GM23338 (cell line): ENCODE measurements at regions not wholly inside any gene's neighbourhood (a gene's known extent, or its start where the extent isn't known, plus 50 kb on each side); places are given as distances from the start of the nearest gene placed in this dataset.

Source experiments
- ATAC-seq: fragments of 200-7000 bp; cut with Tn5 transposase; 3 replicates; pipeline ENCODE4 v1.9.1; 2020
- DNase-seq: peaks from one replicate; pipeline ENCODE4 v3.0.0-alpha.2; 2015; ENCODE audit warnings: low spot score
- H2AFZ ChIP-seq: fragments of 200-600 bp; sonication (generic); 2 replicates; pipeline ENCODE4 v1.8.0; 2016; ENCODE audit warnings: antibody characterized with exemption, mild to moderate bottlenecking, moderate library complexity
- H3F3A ChIP-seq: fragments of 200-600 bp; sonication (generic); replicated peaks from 2 replicates; pipeline ENCODE4 v1.8.0; 2017; ENCODE audit warnings: antibody characterized with exemption, mixed run types, low read depth
- H3K27ac ChIP-seq: fragments of 200-600 bp; sonication (generic); 2 replicates; pipeline ENCODE4 v1.6.1; 2016; ENCODE audit warnings: low read depth
- H3K27me3 ChIP-seq: fragments of 200-600 bp; sonication (generic); 2 replicates; pipeline ENCODE4 v1.8.0; 2016; ENCODE audit warnings: mild to moderate bottlenecking, mixed run types, moderate library complexity; ENCODE audit not compliant: insufficient read depth
- H3K36me3 ChIP-seq: fragments of 200-600 bp; sonication (generic); 2 replicates; pipeline ENCODE4 v1.8.0; 2016; ENCODE audit warnings: mild to moderate bottlenecking; ENCODE audit not compliant: insufficient read depth
- H3K4me1 ChIP-seq: fragments of 200-600 bp; sonication (generic); 2 replicates; pipeline ENCODE4 v1.8.0; 2016; ENCODE audit warnings: mild to moderate bottlenecking, moderate library complexity; ENCODE audit not compliant: insufficient read depth
- H3K4me2 ChIP-seq: fragments of 200-600 bp; sonication (generic); 2 replicates; pipeline ENCODE4 v1.7.1; 2017; ENCODE audit warnings: mixed run types
- H3K4me3 ChIP-seq: fragments of 200-600 bp; sonication (generic); 2 replicates; pipeline ENCODE4 v1.6.1; 2016; ENCODE audit warnings: mixed run types
- H3K79me2 ChIP-seq: fragments of 200-600 bp; sonication (generic); replicated peaks from 2 replicates; pipeline ENCODE4 v1.8.0; 2017; ENCODE audit warnings: mild to moderate bottlenecking; ENCODE audit not compliant: insufficient read depth
- H3K9me2 ChIP-seq: fragments of 200-600 bp; sonication (generic); 2 replicates; pipeline ENCODE4 v1.8.0; 2017; ENCODE audit not compliant: insufficient read depth
- H4K20me1 ChIP-seq: fragments of 200-600 bp; sonication (generic); replicated peaks from 2 replicates; pipeline ENCODE4 v1.8.0; 2017; ENCODE audit warnings: mild to moderate bottlenecking; ENCODE audit not compliant: insufficient read depth
- H3K27ac Mint-ChIP-seq: 2 replicates; pipeline ENCODE4 v1.8.0; 2020; ENCODE audit warnings: inconsistent platforms, mild to moderate bottlenecking, moderate library complexity, mixed read lengths
- H3K27me3 Mint-ChIP-seq: 3 replicates; pipeline ENCODE4 v1.8.0; 2022; ENCODE audit warnings: low read depth, mild to moderate bottlenecking, moderate library complexity, mixed read lengths, inconsistent platforms; ENCODE audit not compliant: insufficient read depth, poor library complexity
- H3K36me3 Mint-ChIP-seq: 3 replicates; pipeline ENCODE4 v1.8.0; 2021; ENCODE audit warnings: low read depth, mild to moderate bottlenecking, inconsistent platforms, moderate library complexity, mixed read lengths
- H3K4me1 Mint-ChIP-seq: 3 replicates; pipeline ENCODE4 v1.8.0; 2020; ENCODE audit warnings: mild to moderate bottlenecking, inconsistent platforms, mixed read lengths
- H3K4me3 Mint-ChIP-seq: 3 replicates; pipeline ENCODE4 v1.8.0; 2021; ENCODE audit warnings: moderate library complexity, mild to moderate bottlenecking, inconsistent platforms, mixed read lengths
- H3K9me3 Mint-ChIP-seq: 3 replicates; pipeline ENCODE4 v1.8.0; 2020; ENCODE audit warnings: moderate library complexity, mild to moderate bottlenecking, inconsistent platforms, mixed read lengths
- CREB1 ChIP-seq: fragments of 250-450 bp; sonication (Bioruptor Pico); IDR thresholded peaks from 2 replicates; pipeline ENCODE4 v1.5.0; 2020; ENCODE audit warnings: low read depth, mild to moderate bottlenecking, moderate library complexity
- ETS1 ChIP-seq: IDR thresholded peaks from 2 replicates; pipeline ENCODE4 v1.6.1; 2016; ENCODE audit warnings: antibody characterized with exemption
- EZH2 ChIP-seq: fragments of 200-600 bp; sonication (generic); IDR thresholded peaks from one replicate; pipeline ENCODE4 v1.8.0; 2017; ENCODE audit warnings: antibody characterized with exemption, mild to moderate bottlenecking, low read depth; ENCODE audit not compliant: unreplicated experiment
- EZH2phosphoT487 ChIP-seq: fragments of 200-600 bp; sonication (generic); IDR thresholded peaks from one replicate; pipeline ENCODE4 v1.8.1; 2018; ENCODE audit warnings: antibody characterized with exemption; ENCODE audit not compliant: unreplicated experiment
- JUNB ChIP-seq: IDR thresholded peaks from one replicate; pipeline ENCODE4 v1.6.1; 2016; ENCODE audit warnings: antibody characterized with exemption; ENCODE audit not compliant: unreplicated experiment
- NANOG ChIP-seq: IDR thresholded peaks from 2 replicates; pipeline ENCODE4 v1.6.1; 2016; ENCODE audit warnings: antibody characterized with exemption, borderline replicate concordance
- POLR2AphosphoS5 ChIP-seq: IDR thresholded peaks from 2 replicates; pipeline ENCODE4 v1.6.1; 2016; ENCODE audit warnings: antibody characterized with exemption, low read depth
- REST ChIP-seq: IDR thresholded peaks from one replicate; pipeline ENCODE4 v1.6.1; 2018; ENCODE audit warnings: antibody characterized with exemption; ENCODE audit not compliant: unreplicated experiment
- STAT1 ChIP-seq: IDR thresholded peaks from one replicate; pipeline ENCODE4 v1.6.1; 2016; ENCODE audit warnings: antibody characterized with exemption; ENCODE audit not compliant: unreplicated experiment
- ZNF114 ChIP-seq: fragments of 250-450 bp; sonication (Bioruptor Pico); IDR thresholded peaks from 2 replicates; pipeline ENCODE4 v1.5.0; 2020; ENCODE audit warnings: mild to moderate bottlenecking, moderate library complexity
- ZNF331 ChIP-seq: fragments of 250-450 bp; sonication (Bioruptor Pico); IDR thresholded peaks from 2 replicates; pipeline ENCODE4 v1.5.0; 2020; ENCODE audit warnings: low read depth, mild to moderate bottlenecking, moderate library complexity
- ZNF462 ChIP-seq: fragments of 250-450 bp; sonication (Bioruptor Pico); IDR thresholded peaks from 2 replicates; pipeline ENCODE4 v1.5.0; 2020; ENCODE audit warnings: mild to moderate bottlenecking, moderate library complexity
- TF ChIP-seq, protein P1 (sequence below), 2 experiments: fragments of 200-600 bp in 1 of 2; sonication (generic) in 1 of 2; conservative IDR thresholded peaks; 2 replicates each; pipeline versions ENCODE4 v1.5.1 to v1.6.1; 2016 to 2017; ENCODE audit warnings: antibody characterized with exemption in 2 of 2, low read depth in 2 of 2, mild to moderate bottlenecking in 2 of 2, moderate library complexity in 1 of 2

GRCh38 chr5:89901983-89902382 lies 507.6 kb downstream of the CETN3 start:
- TF ChIP-seq ETS1, result no peak
- no peak for TF ChIP-seq EZH2
- TF ChIP-seq ZNF114 (CRISPR knock-in tag), result no peak
- TF ChIP-seq REST, result no peak
- TF ChIP-seq EZH2phosphoT487, result no peak
- TF ChIP-seq POLR2AphosphoS5, result no peak
- no peak for TF ChIP-seq CREB1 (CRISPR knock-in tag)
- no peak for TF ChIP-seq STAT1
- TF ChIP-seq NANOG, result no peak
- no peak for TF ChIP-seq ZNF462
- TF ChIP-seq ZNF331 (CRISPR knock-in tag), result no peak
- TF ChIP-seq, protein P1, sequence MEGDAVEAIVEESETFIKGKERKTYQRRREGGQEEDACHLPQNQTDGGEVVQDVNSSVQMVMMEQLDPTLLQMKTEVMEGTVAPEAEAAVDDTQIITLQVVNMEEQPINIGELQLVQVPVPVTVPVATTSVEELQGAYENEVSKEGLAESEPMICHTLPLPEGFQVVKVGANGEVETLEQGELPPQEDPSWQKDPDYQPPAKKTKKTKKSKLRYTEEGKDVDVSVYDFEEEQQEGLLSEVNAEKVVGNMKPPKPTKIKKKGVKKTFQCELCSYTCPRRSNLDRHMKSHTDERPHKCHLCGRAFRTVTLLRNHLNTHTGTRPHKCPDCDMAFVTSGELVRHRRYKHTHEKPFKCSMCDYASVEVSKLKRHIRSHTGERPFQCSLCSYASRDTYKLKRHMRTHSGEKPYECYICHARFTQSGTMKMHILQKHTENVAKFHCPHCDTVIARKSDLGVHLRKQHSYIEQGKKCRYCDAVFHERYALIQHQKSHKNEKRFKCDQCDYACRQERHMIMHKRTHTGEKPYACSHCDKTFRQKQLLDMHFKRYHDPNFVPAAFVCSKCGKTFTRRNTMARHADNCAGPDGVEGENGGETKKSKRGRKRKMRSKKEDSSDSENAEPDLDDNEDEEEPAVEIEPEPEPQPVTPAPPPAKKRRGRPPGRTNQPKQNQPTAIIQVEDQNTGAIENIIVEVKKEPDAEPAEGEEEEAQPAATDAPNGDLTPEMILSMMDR (conservative IDR thresholded peaks at IDR 0.05; ENCODE audit: low read depth in 2 of 2), result no peak
- no peak for TF ChIP-seq JUNB

More at GRCh38 chr5:89901983-89902382, 507.6 kb downstream of the CETN3 start:
- Histone ChIP-seq H3K4me3 (no peak overlapping the region), H3K4me1 (no peaks in the 10 kb centered on the region), H3K36me3 (no peaks in the 10 kb centered on the region), H2AFZ (no peak overlapping the region), H3K27me3 (no peaks in the 10 kb centered on the region), H3K9me2 (no peaks in the 10 kb centered on the region; the same call in 1 of the 2 replicates), H3K79me2 (no peaks in the 10 kb centered on the region), H3K27ac (no peak overlapping the region), H3K4me2 (no peak overlapping the region), H4K20me1 (no peaks in the 10 kb centered on the region), H3F3A (no peaks in the 10 kb centered on the region)
- H3K9me3 Mint-ChIP-seq, result no peaks in the 10 kb centered on the region
- no peak overlapping the region for H3K4me3 Mint-ChIP-seq
- no peaks in the 10 kb centered on the region for H3K27me3 Mint-ChIP-seq
- no peaks in the 10 kb centered on the region for H3K4me1 Mint-ChIP-seq
- no peaks in the 10 kb centered on the region for H3K36me3 Mint-ChIP-seq
- no peak for DNase-seq
- no peak overlapping the region for H3K27ac Mint-ChIP-seq
- ATAC-seq, result no peak
